SK-N-SH (cell line): ENCODE measurements at regions not wholly inside any gene's neighbourhood (a gene's known extent, or its start where the extent isn't known, plus 50 kb on each side); places are given as distances from the start of the nearest gene placed in this dataset.

Source experiments
- CHD2 ChIP-seq: fragments of 150-350 bp; IDR thresholded peaks from 2 replicates; pipeline ENCODE4 v1.6.1; 2018; ENCODE audit warnings: low read length; ENCODE audit not compliant: partially characterized antibody
- GABPA ChIP-seq: IDR thresholded peaks from 2 replicates; pipeline ENCODE4 v1.4.0; 2012; ENCODE audit warnings: low read depth, mild to moderate bottlenecking
- NFIC ChIP-seq: IDR thresholded peaks from 2 replicates; pipeline ENCODE4 v1.4.0; 2012; ENCODE audit warnings: borderline replicate concordance
- TF ChIP-seq, protein P1 (sequence below): IDR thresholded peaks from 2 replicates; pipeline ENCODE4 v1.4.0; 2012; ENCODE audit warnings: low read depth, borderline replicate concordance
- TF ChIP-seq, protein P2 (sequence below): fragments of 200-600 bp; sonication (generic); IDR thresholded peaks from 2 replicates; pipeline ENCODE4 v1.6.1; 2017; ENCODE audit warnings: antibody characterized with exemption, mild to moderate bottlenecking, moderate library complexity

DNA sequence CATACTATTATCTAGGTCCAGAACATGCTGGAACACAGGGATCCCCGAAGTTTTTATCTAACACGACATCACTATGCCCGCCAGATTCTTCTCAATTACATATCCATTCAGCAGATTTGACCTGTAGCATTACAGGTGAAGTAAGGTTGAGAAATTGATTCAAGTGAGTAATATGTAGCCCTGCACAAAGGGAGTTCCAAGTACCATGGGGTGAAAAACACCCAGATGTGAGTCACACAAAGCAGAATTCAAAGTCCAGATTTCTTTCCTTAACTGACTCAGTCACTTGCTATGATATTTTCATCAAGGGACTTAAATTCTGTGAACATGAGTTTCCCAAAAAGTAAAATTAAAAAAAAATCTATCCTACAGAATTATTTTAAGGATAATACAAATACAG lies 655.4 kb upstream of the PTCHD4 start:
- no peak for TF ChIP-seq CHD2
- no peak for TF ChIP-seq NFIC
- TF ChIP-seq, protein P1, sequence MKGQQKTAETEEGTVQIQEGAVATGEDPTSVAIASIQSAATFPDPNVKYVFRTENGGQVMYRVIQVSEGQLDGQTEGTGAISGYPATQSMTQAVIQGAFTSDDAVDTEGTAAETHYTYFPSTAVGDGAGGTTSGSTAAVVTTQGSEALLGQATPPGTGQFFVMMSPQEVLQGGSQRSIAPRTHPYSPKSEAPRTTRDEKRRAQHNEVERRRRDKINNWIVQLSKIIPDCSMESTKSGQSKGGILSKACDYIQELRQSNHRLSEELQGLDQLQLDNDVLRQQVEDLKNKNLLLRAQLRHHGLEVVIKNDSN = no peak
- TF ChIP-seq GABPA = no peak
- TF ChIP-seq, protein P2, sequence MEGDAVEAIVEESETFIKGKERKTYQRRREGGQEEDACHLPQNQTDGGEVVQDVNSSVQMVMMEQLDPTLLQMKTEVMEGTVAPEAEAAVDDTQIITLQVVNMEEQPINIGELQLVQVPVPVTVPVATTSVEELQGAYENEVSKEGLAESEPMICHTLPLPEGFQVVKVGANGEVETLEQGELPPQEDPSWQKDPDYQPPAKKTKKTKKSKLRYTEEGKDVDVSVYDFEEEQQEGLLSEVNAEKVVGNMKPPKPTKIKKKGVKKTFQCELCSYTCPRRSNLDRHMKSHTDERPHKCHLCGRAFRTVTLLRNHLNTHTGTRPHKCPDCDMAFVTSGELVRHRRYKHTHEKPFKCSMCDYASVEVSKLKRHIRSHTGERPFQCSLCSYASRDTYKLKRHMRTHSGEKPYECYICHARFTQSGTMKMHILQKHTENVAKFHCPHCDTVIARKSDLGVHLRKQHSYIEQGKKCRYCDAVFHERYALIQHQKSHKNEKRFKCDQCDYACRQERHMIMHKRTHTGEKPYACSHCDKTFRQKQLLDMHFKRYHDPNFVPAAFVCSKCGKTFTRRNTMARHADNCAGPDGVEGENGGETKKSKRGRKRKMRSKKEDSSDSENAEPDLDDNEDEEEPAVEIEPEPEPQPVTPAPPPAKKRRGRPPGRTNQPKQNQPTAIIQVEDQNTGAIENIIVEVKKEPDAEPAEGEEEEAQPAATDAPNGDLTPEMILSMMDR = no peak
